Esophagus squamous epithelium (tissue), 5 donors: ENCODE measurements at regions not wholly inside any gene's neighbourhood (a gene's known extent, or its start where the extent isn't known, plus 50 kb on each side); places are given as distances from the start of the nearest gene placed in this dataset.

Source experiments
- DNase-seq: peaks from one replicate; lab custom pipeline; 2025; lab: John Stamatoyannopoulos, UW
- H3K27ac ChIP-seq, 4 donors: fragments of 200-600 bp; sonication (generic); one replicate each; pipeline ENCODE4 v1.5.1; 2016 to 2019; ENCODE audit warnings: mild to moderate bottlenecking in 1 of 4
- H3K27me3 ChIP-seq, 4 donors: fragments of 200-600 bp; sonication (generic); 1 replicate in 3 of 4; 2 replicates in 1 of 4; pipeline versions ENCODE4 v1.5.1 to v1.6.0; 2017 to 2021; ENCODE audit warnings: antibody characterized with exemption in 1 of 4
- H3K36me3 ChIP-seq, 3 donors: fragments of 200-600 bp; sonication (generic); one replicate each; pipeline ENCODE4 v1.5.1; 2016 to 2019
- H3K4me1 ChIP-seq, 3 donors: fragments of 200-600 bp; sonication (generic); one replicate each; pipeline ENCODE4 v1.5.1; 2017 to 2019
- H3K4me3 ChIP-seq, 4 donors: fragments of 200-600 bp; sonication (generic); 1 replicate in 3 of 4; 2 replicates in 1 of 4; pipeline ENCODE4 v1.5.1; 2016 to 2019; ENCODE audit warnings: mild to moderate bottlenecking in 2 of 4, moderate library complexity in 1 of 4
- H3K9me3 ChIP-seq, 3 donors: fragments of 200-600 bp; sonication (generic); one replicate each; pipeline ENCODE4 v1.5.1; 2016 to 2019
- CTCF ChIP-seq, 6 experiments: fragments of 450-650 bp in 4 of 6; fragments of 200-600 bp in 2 of 6; sonication (generic) in 2 of 6; IDR thresholded peaks; one replicate each; pipeline ENCODE4 v1.5.1; 2016 to 2019; ENCODE audit warnings: antibody characterized with exemption in 6 of 6, mild to moderate bottlenecking in 4 of 6, moderate library complexity in 4 of 6
- POLR2A ChIP-seq, 4 donors: fragments of 450-650 bp; IDR thresholded peaks; one replicate each; pipeline ENCODE4 v1.6.1; 2017; ENCODE audit warnings: antibody characterized with exemption in 4 of 4, mild to moderate bottlenecking in 4 of 4, moderate library complexity in 3 of 4
- WGBS, 2 donors: methylation state at CpG; one replicate each; pipeline ENCODE4 v1.1.5; 2018; 5-methylcytosine and 5-hydroxymethylcytosine counted together
- intact Hi-C: fragments of 100-400 bp; cut with DNase I; formaldehyde crosslinking; loops from one replicate; pipeline ENCODE4 v1.15.0; 2022
- donor health status: DM: yes; HTN: yes; CAD: no.

- peak overlapping the region; percentile 23 to 60 (median 41) for H3K4me3 ChIP-seq
Measured at GRCh38 chr11:70567680-70568034, 169.3 kb downstream of the CTTN start.

GRCh38 chr11:70568035-70568813 is 169.9 kb downstream of the CTTN start:
- Histone ChIP-seq H3K36me3 (no peaks in the 10 kb centered on the region), H3K9me3 (no peaks in the 10 kb centered on the region), H3K4me1 (peaks cover 15 to 22% (median 16%) of the 10 kb centered on the region in 3 donors), H3K27ac (peak overlapping the region; percentile 45 to 76 (median 62)), H3K27me3 (peaks cover 0 to 20% (median 0%) of the 10 kb centered on the region in 4 donors), H3K4me3 (peak overlapping the region; percentile 23 to 60 (median 41))
- intact Hi-C loops = no loop called here
- TF ChIP-seq POLR2A (IDR thresholded peaks at IDR 0.05) (no peak), CTCF (IDR thresholded peaks at IDR 0.05) (peak in 2 of 6 experiments; percentile 11 to 18)
- DNase-seq = no peak
- WGBS, 2 donors = 0 to 3% methylated on average over 3 to 11 of the region's 26 CpGs

More at GRCh38 chr11:70567680-70568034, 169.3 kb downstream of the CTTN start:
- Histone ChIP-seq H3K27me3 (peaks cover 0 to 20% (median 0%) of the 10 kb centered on the region in 4 donors), H3K36me3 (no peaks in the 10 kb centered on the region), H3K9me3 (no peaks in the 10 kb centered on the region), H3K27ac (peak overlapping the region; percentile 45 to 76 (median 62)), H3K4me1 (peaks cover 15 to 22% (median 16%) of the 10 kb centered on the region in 3 donors)
- TF ChIP-seq POLR2A (IDR thresholded peaks at IDR 0.05) = no peak
- no peak for TF ChIP-seq CTCF (IDR thresholded peaks at IDR 0.05)
- intact Hi-C loops = no loop called here
- DNase-seq = no peak
- WGBS, 2 donors = 48 to 52% methylated on average over 5 to 8 of the region's 8 CpGs

DNA sequence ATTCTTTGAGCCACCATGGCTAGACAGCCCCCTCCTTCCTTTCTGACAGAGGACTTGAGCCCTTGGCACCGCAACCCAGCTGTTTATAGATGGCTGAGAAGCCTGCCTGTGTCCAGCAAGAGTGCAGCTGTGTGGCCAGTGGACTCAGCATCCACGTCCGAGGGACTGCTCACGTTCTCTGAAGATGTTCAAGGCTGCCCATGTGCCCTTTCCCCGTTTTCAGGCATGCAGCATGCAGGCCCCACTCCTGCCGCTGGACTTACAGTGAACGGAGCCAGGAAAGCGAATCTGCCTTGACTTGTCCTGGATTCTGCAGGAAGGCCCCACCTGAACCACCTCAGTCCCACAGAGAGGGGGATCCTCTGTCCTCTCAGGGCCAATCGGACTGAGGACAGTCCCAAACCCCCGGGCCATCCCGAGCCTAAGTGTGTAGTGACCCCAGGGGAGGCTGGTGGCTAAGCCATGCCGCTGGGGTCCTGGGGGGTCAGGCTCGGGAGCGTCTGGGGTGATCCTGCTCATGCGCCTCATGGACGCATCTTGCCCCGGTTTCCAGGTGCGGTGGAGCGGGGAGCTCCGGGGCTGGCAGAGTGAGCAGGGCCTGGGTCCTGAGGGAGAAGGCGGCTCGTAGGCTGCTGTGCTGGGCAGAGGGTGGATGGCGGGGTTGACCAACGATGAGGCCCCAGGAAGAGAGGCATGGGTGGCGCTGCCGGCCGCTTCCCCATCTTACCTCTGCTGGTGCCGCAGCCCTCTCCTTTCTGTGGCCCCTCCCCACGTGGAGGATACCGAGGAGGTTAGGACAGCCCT is 170.7 kb downstream of the CTTN start:
- H3K27ac ChIP-seq = peak overlapping the region; percentile 45 to 76 (median 62)
- H3K4me3 ChIP-seq = peak overlapping the region in 3 of 4 donors; percentile 38 to 60 (median 44)
- 67 to 70% methylated on average over 11 to 13 of the region's 30 CpGs for WGBS, 2 donors
- H3K36me3 ChIP-seq = no peaks in the 10 kb centered on the region
- peaks cover 0 to 17% (median 0%) of the 10 kb centered on the region in 4 donors for H3K27me3 ChIP-seq
- TF ChIP-seq CTCF (IDR thresholded peaks at IDR 0.05) = no peak
- TF ChIP-seq POLR2A (IDR thresholded peaks at IDR 0.05) = no peak
- intact Hi-C loops = no loop called here
- DNase-seq = no peak
- no peaks in the 10 kb centered on the region for H3K9me3 ChIP-seq
- H3K4me1 ChIP-seq = peaks cover 15 to 22% (median 16%) of the 10 kb centered on the region in 3 donors

DNA sequence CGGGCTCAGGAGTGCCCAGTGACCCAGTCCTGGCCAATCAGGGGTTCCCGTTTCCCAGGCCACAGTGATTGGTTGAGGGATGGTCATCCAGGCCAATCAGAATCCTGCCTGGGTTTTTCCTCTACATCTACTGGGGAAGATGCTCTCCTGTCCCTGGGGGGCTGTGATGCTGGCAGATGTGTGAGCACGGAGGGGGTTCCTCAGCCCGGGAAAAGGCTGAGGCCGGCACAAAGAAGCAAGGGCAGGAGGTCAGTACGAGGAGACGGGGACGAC is 171.2 kb downstream of the CTTN start:
- H3K27ac ChIP-seq = no peak overlapping the region
- peaks cover 15 to 22% (median 16%) of the 10 kb centered on the region in 3 donors for H3K4me1 ChIP-seq
- H3K36me3 ChIP-seq = no peaks in the 10 kb centered on the region
- no peak for DNase-seq
- peaks cover 0 to 17% (median 0%) of the 10 kb centered on the region in 4 donors for H3K27me3 ChIP-seq
- intact Hi-C loops = no loop called here
- TF ChIP-seq CTCF (IDR thresholded peaks at IDR 0.05) = no peak
- no peak for TF ChIP-seq POLR2A (IDR thresholded peaks at IDR 0.05)
- H3K9me3 ChIP-seq = no peaks in the 10 kb centered on the region
- H3K4me3 ChIP-seq = no peak overlapping the region
- WGBS, 2 donors = 89 to 100% methylated on average over 5 to 7 of the region's 8 CpGs
